ENCODE measurements at regions not wholly inside any gene's neighbourhood (a gene's known extent, or its start where the extent isn't known, plus 50 kb on each side); places are given as distances from the start of the nearest gene placed in this dataset.

- DNase-seq (ENCODE audit: low read depth): no peak
These were observed 290.4 kb downstream of the OLFM3 start for GRCh38 chr1:101706366-101706765.

GRCh38 chr1:101709721-101710120, 287.0 kb downstream of the OLFM3 start:
- no peak for DNase-seq (ENCODE audit: low read depth)

- DNase-seq (ENCODE audit: low read depth): no peak
These were observed 283.0 kb downstream of the OLFM3 start for GRCh38 chr1:101713760-101714159.

- DNase-seq (ENCODE audit: low read depth): no peak
These were observed 273.3 kb downstream of the OLFM3 start for GRCh38 chr1:101723415-101723814.

- no peak for DNase-seq (ENCODE audit: low read depth)
These were observed 268.7 kb downstream of the OLFM3 start for GRCh38 chr1:101728029-101728428.

- DNase-seq (ENCODE audit: low read depth): no peak
These were observed 266.2 kb downstream of the OLFM3 start for GRCh38 chr1:101730559-101730958.

- DNase-seq (ENCODE audit: low read depth): no peak
These were observed 264.5 kb downstream of the OLFM3 start for GRCh38 chr1:101732261-101732660.

GRCh38 chr1:101733340-101733739, 263.4 kb downstream of the OLFM3 start:
- no peak for DNase-seq (ENCODE audit: low read depth)

GRCh38 chr1:101738475-101738874, 258.3 kb downstream of the OLFM3 start:
- peak; percentile 66 for DNase-seq (ENCODE audit: low read depth)

GRCh38 chr1:101739146-101739545, 257.6 kb downstream of the OLFM3 start:
- no peak for DNase-seq (ENCODE audit: low read depth)

GRCh38 chr1:101739826-101740330, 256.8 kb downstream of the OLFM3 start:
- DNase-seq (ENCODE audit: low read depth): peak; percentile 27

- DNase-seq (ENCODE audit: low read depth): no peak
These were observed 254.8 kb downstream of the OLFM3 start for GRCh38 chr1:101741910-101742309.

GRCh38 chr1:101742509-101742908, 254.2 kb downstream of the OLFM3 start:
- no peak for DNase-seq (ENCODE audit: low read depth)

- DNase-seq (ENCODE audit: low read depth): no peak
These were observed 251.0 kb downstream of the OLFM3 start for GRCh38 chr1:101745551-101746270.

- DNase-seq (ENCODE audit: low read depth): no peak
These were observed 248.6 kb downstream of the OLFM3 start for GRCh38 chr1:101748077-101748476.
